ENCODE measurements at regions not wholly inside any gene's neighbourhood (a gene's known extent, or its start where the extent isn't known, plus 50 kb on each side); places are given as distances from the start of the nearest gene placed in this dataset.

DNA sequence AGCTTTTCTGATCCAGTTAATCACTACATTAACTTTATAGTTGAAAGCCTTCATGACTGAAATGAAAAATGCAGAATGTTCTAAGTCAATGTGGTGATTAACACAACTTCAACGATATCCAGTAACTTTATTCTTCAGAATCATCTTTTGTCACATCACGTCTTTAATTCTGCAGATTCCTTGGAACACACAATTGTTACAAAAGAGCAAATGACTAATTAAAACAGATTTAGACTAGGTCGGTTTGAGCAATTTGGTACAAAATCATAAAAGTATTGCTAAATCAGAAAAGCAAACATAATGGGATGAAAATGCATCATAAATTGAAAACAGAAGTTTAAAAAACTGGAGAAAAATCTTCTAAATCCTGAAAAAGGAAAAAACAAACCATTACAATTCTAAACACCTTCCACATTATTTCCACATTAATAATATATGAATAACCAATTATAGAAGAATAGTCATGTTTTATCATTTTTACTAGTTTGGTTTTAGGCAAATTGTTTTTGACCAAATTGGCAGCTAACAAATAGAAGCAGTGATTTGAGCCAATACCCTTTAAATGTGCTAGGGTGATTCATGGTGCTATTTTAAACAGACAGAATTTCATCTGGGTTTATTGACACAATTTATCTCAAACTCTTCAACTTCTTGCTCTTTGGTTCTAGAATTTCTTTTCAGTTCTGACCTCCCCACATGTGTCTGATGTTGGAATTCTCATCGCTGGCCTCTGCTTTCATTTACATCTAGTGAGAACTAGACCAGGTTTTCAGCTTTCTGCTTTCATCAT lies 468.1 kb upstream of the PTBP2 start:
- H3K27me3 ChIP-seq (ENCODE audit: control insufficient read depth, insufficient read depth, low read length) = no peaks in the 10 kb centered on the region
- H3K27ac ChIP-seq (ENCODE audit: low read depth, low read length) = no peak overlapping the region
- H3K4me1 ChIP-seq (ENCODE audit: control insufficient read depth, insufficient read depth, low read length) = no peaks in the 10 kb centered on the region
- H3K4me3 ChIP-seq (ENCODE audit: low read depth, low read length) = no peak overlapping the region
- no peak overlapping the region for H3K9ac ChIP-seq (ENCODE audit: low read depth, low read length)
- H3K36me3 ChIP-seq (ENCODE audit: control insufficient read depth, insufficient read depth, low read length) = no peaks in the 10 kb centered on the region
- no peaks in the 10 kb centered on the region for H3K9me3 ChIP-seq (ENCODE audit: control insufficient read depth, insufficient read depth, low read length)

DNA sequence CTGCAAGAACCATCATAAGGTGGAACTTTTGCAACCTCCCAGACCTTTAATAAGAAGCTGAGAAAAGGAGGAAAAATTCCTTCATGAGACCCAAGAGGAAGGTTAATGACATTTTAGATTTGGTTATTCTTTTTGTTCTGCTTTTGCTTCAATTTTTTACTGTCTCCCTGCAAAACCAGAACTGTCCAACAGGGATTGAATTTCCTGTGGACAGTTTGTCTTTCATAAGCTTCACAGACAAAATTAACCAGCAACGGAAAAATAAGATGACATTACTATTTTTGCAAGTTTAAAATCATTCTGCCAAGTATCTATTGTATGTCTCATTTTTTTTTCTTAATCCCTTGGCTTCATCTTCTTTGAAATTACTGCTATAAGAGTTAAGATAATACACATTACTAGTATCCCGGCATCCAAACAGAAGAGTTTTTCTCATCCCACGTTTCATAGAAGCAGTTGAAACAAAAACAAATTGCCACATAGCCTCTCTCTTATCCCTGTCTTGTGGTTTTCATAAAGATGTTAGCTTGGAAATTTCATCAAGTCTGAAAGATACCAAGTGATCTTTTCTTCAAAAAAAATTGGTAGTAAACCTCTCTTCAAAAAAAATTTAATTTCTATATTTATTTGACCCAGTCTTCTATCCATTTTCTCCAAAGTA lies 465.3 kb upstream of the PTBP2 start:
- Histone ChIP-seq H3K9ac (ENCODE audit: low read depth, low read length) (no peak overlapping the region), H3K27ac (ENCODE audit: low read depth, low read length) (no peak overlapping the region), H3K36me3 (ENCODE audit: control insufficient read depth, insufficient read depth, low read length) (no peaks in the 10 kb centered on the region), H3K4me3 (ENCODE audit: low read depth, low read length) (no peak overlapping the region), H3K9me3 (ENCODE audit: control insufficient read depth, insufficient read depth, low read length) (no peaks in the 10 kb centered on the region), H3K27me3 (ENCODE audit: control insufficient read depth, insufficient read depth, low read length) (no peaks in the 10 kb centered on the region), H3K4me1 (ENCODE audit: control insufficient read depth, insufficient read depth, low read length) (peaks cover 8% of the 10 kb centered on the region; the same call in 1 of the 2 replicates)

DNA sequence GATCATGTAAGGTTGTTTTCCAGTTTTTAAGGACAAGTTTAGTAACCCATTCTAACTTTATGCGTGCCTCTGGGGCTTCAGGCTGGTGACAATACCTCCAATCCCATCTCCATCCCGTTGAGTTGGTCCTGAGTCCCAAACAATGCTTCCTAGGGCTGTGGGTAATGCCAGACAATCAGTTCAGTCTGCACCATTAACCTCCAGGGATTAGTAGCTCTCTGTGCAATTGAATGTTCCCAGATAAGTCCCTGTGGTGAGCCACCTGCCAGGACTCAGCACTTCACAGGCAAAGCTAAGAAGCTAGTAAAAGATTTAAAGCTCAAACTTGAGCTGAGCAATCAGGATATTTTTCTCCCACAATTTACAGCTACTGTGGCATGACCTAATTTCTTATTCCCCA lies 462.2 kb upstream of the PTBP2 start:
- peaks cover 8% of the 10 kb centered on the region; the same call in 1 of the 2 replicates for H3K4me1 ChIP-seq (ENCODE audit: control insufficient read depth, insufficient read depth, low read length)
- no peaks in the 10 kb centered on the region for H3K36me3 ChIP-seq (ENCODE audit: control insufficient read depth, insufficient read depth, low read length)
- peak overlapping the region; percentile 64 for H3K27ac ChIP-seq (ENCODE audit: low read depth, low read length)
- no peak overlapping the region for H3K4me3 ChIP-seq (ENCODE audit: low read depth, low read length)
- H3K9me3 ChIP-seq (ENCODE audit: control insufficient read depth, insufficient read depth, low read length) = no peaks in the 10 kb centered on the region
- no peak overlapping the region for H3K9ac ChIP-seq (ENCODE audit: low read depth, low read length)
- H3K27me3 ChIP-seq (ENCODE audit: control insufficient read depth, insufficient read depth, low read length) = no peaks in the 10 kb centered on the region

DNA sequence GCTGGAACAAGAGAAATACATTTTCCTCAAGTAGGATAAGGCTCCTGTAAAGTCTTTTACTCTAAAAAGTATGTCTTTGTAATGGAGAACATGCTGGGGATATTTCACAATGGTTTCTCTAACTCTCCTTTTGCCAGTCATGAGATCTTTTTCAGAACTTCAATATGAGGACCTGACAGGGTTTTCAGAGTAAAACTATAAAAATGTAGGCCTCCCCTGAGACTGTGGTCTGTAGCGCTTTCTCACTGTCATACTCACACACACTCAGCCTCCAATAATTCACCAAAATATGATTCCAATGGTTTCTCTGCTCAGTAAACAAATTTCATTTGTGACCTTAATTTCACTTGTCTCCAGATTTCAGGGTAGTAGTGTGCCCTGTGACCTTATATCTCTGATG lies 440.1 kb upstream of the PTBP2 start:
- no peak overlapping the region for H3K4me3 ChIP-seq (ENCODE audit: low read depth, low read length)
- no peak overlapping the region for H3K27ac ChIP-seq (ENCODE audit: low read depth, low read length)
- no peaks in the 10 kb centered on the region for H3K36me3 ChIP-seq (ENCODE audit: control insufficient read depth, insufficient read depth, low read length)
- H3K27me3 ChIP-seq (ENCODE audit: control insufficient read depth, insufficient read depth, low read length) = no peaks in the 10 kb centered on the region
- H3K4me1 ChIP-seq (ENCODE audit: control insufficient read depth, insufficient read depth, low read length) = peaks cover 10% of the 10 kb centered on the region
- H3K9ac ChIP-seq (ENCODE audit: low read depth, low read length) = no peak overlapping the region
- 0 out of 2 replicates have a peak, but pooled peaks cover 3% of the 10 kb centered on the region for H3K9me3 ChIP-seq (ENCODE audit: control insufficient read depth, insufficient read depth, low read length)

DNA sequence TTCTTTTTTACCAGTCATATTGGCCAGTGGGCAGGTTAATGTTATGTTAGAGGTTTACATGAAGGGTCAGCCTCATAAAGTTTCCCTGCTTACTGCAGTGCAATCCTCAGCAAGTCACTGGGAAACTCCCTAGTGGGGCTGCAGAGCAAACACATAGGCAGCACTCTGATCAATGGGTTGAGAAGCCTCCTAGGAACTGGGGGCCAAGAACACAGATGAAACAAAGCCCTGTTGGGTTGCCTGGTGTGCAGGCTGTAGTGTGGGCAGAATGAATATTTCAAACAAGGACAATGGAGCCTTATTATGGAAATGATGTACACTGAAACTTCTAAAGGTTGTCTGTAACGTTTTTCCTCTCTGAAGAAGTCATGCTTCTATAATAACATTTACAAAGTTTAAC lies 431.6 kb upstream of the PTBP2 start:
- H3K9ac ChIP-seq (ENCODE audit: low read depth, low read length) = no peak overlapping the region
- peaks cover 8% of the 10 kb centered on the region; the same call in 1 of the 2 replicates for H3K4me1 ChIP-seq (ENCODE audit: control insufficient read depth, insufficient read depth, low read length)
- no peak overlapping the region for H3K4me3 ChIP-seq (ENCODE audit: low read depth, low read length)
- no peaks in the 10 kb centered on the region for H3K36me3 ChIP-seq (ENCODE audit: control insufficient read depth, insufficient read depth, low read length)
- H3K27me3 ChIP-seq (ENCODE audit: control insufficient read depth, insufficient read depth, low read length) = no peaks in the 10 kb centered on the region
- peaks cover 5% of the 10 kb centered on the region; the same call in 1 of the 2 replicates for H3K9me3 ChIP-seq (ENCODE audit: control insufficient read depth, insufficient read depth, low read length)
- H3K27ac ChIP-seq (ENCODE audit: low read depth, low read length) = no peak overlapping the region

DNA sequence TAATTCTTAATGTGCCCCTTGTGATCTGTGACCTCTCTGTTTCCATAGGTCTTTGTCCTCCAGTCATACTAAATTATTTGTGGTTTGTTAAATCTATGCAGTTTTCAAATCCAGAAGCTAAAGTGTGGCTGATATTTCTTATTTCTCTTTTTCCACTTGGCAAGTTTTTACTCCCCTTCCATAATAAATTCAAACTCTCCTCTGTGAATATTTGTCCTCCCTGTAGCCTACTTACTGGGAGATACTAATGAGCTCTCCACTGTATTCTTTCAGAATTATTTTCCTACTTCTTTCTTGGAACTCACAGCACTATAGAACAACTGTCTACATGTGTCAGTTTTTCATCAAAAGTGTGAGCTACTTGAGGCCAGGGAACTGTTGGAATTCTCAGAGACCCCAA lies 430.8 kb upstream of the PTBP2 start:
- Histone ChIP-seq H3K9me3 (ENCODE audit: control insufficient read depth, insufficient read depth, low read length) (peaks cover 3% of the 10 kb centered on the region; the same call in 1 of the 2 replicates), H3K27ac (ENCODE audit: low read depth, low read length) (no peak overlapping the region), H3K9ac (ENCODE audit: low read depth, low read length) (no peak overlapping the region), H3K36me3 (ENCODE audit: control insufficient read depth, insufficient read depth, low read length) (no peaks in the 10 kb centered on the region), H3K4me1 (ENCODE audit: control insufficient read depth, insufficient read depth, low read length) (peaks cover 8% of the 10 kb centered on the region; the same call in 1 of the 2 replicates), H3K27me3 (ENCODE audit: control insufficient read depth, insufficient read depth, low read length) (no peaks in the 10 kb centered on the region), H3K4me3 (ENCODE audit: low read depth, low read length) (no peak overlapping the region)

DNA sequence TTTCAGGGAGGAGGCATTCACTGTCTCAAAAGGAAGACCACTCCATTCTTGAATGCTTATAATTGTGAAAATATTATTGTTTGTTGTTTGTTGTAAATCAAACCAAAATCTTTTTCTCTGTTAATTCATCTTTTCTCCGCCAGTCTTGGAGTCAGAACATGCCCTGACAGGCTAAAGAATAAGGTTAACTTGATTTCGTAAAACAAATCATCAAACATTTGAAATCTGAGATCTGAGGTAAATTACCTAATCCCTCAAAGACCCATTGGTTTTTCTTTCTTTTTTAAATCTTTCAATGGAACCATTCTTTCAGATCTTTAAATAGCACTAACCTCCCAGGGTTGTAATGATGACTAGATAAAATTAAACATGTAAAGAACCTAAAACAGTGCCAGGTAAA lies 430.1 kb upstream of the PTBP2 start:
- H3K36me3 ChIP-seq (ENCODE audit: control insufficient read depth, insufficient read depth, low read length) = no peaks in the 10 kb centered on the region
- peaks cover 3% of the 10 kb centered on the region; the same call in 1 of the 2 replicates for H3K9me3 ChIP-seq (ENCODE audit: control insufficient read depth, insufficient read depth, low read length)
- H3K4me3 ChIP-seq (ENCODE audit: low read depth, low read length) = no peak overlapping the region
- no peak overlapping the region for H3K27ac ChIP-seq (ENCODE audit: low read depth, low read length)
- no peaks in the 10 kb centered on the region for H3K27me3 ChIP-seq (ENCODE audit: control insufficient read depth, insufficient read depth, low read length)
- peaks cover 8% of the 10 kb centered on the region; the same call in 1 of the 2 replicates for H3K4me1 ChIP-seq (ENCODE audit: control insufficient read depth, insufficient read depth, low read length)
- no peak overlapping the region for H3K9ac ChIP-seq (ENCODE audit: low read depth, low read length)

DNA sequence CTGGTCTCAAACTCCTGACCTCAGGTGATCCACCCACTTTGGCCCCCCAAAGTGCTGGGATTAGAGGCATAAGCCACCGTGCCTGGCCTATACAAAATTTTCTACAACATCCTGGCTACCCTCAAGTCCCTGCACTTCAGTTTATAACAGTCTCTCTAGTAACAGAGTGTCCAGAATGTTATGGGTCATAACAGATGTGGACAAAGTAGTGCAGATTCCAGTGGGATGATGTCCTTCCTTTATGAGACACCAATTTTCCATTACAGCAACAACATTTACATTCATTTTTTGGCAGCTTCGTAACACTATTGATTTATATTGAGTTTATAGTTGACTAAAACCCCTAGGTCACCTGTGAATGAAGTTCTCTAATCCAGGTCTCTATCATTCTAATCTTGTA lies 429.4 kb upstream of the PTBP2 start:
- Histone ChIP-seq H3K4me1 (ENCODE audit: control insufficient read depth, insufficient read depth, low read length) (peaks cover 8% of the 10 kb centered on the region; the same call in 1 of the 2 replicates), H3K9ac (ENCODE audit: low read depth, low read length) (no peak overlapping the region), H3K9me3 (ENCODE audit: control insufficient read depth, insufficient read depth, low read length) (no peaks in the 10 kb centered on the region), H3K36me3 (ENCODE audit: control insufficient read depth, insufficient read depth, low read length) (no peaks in the 10 kb centered on the region), H3K4me3 (ENCODE audit: low read depth, low read length) (no peak overlapping the region), H3K27me3 (ENCODE audit: control insufficient read depth, insufficient read depth, low read length) (no peaks in the 10 kb centered on the region), H3K27ac (ENCODE audit: low read depth, low read length) (no peak overlapping the region)

DNA sequence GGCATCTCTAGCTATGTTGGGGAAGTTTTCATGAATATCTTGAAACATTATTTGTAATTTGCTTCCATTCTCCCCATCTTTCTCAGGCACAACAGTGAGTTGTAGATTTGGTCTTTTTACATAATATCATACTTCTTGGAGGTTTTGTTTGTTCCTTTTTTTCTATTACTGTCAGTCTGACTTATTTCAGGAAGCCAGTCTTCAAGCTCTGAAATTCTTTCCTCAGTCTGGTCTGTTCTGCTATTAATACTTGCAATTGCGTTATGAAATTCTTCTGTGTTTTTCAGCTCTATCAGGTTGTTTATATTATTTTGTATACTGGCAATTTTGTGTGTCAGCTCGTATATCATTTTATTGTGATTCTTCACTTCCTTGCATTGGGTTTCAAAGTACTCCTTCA lies 424.6 kb upstream of the PTBP2 start:
- H3K9me3 ChIP-seq (ENCODE audit: control insufficient read depth, insufficient read depth, low read length) = no peaks in the 10 kb centered on the region
- H3K9ac ChIP-seq (ENCODE audit: low read depth, low read length) = no peak overlapping the region
- no peak overlapping the region for H3K27ac ChIP-seq (ENCODE audit: low read depth, low read length)
- no peaks in the 10 kb centered on the region for H3K36me3 ChIP-seq (ENCODE audit: control insufficient read depth, insufficient read depth, low read length)
- H3K4me1 ChIP-seq (ENCODE audit: control insufficient read depth, insufficient read depth, low read length) = no peaks in the 10 kb centered on the region
- no peak overlapping the region for H3K4me3 ChIP-seq (ENCODE audit: low read depth, low read length)
- H3K27me3 ChIP-seq (ENCODE audit: control insufficient read depth, insufficient read depth, low read length) = no peaks in the 10 kb centered on the region

DNA sequence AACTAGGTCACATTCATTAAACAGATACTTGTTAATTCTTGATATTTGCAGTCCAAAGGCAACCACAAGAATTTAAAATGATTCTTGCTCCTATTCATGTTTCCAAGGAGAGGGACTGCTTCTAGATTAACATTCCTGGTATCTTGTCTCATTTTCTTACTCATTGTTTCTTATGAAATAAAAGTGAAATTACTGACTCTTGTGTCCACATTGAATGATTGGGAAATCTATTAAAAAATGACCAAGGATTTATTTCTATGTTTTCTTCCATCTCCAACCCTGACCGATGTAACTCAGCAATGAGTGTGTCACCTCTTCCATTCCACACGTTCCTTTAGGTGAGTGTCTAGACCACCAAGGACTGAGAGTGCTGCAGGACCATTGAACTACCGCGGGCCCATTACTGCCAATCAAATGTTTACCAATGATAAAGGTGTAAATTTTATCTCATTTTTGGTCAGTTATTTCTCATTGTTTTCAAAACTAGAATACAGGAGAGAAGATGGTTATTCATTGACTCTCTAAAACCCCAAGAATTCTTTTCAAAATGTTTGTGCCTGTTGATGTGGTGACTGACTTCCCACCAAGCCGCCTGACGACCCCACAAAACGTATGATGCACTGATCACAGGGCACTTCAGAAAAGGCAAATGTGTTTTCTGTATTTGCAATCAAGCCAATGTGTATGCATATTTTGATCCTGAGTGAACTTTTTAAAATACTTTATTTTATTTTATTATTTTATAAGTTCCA lies 414.6 kb upstream of the PTBP2 start:
- no peaks in the 10 kb centered on the region for H3K9me3 ChIP-seq (ENCODE audit: control insufficient read depth, insufficient read depth, low read length)
- no peaks in the 10 kb centered on the region for H3K4me1 ChIP-seq (ENCODE audit: control insufficient read depth, insufficient read depth, low read length)
- no peak overlapping the region for H3K9ac ChIP-seq (ENCODE audit: low read depth, low read length)
- no peaks in the 10 kb centered on the region for H3K27me3 ChIP-seq (ENCODE audit: control insufficient read depth, insufficient read depth, low read length)
- no peak overlapping the region for H3K27ac ChIP-seq (ENCODE audit: low read depth, low read length)
- H3K36me3 ChIP-seq (ENCODE audit: control insufficient read depth, insufficient read depth, low read length) = no peaks in the 10 kb centered on the region
- no peak overlapping the region for H3K4me3 ChIP-seq (ENCODE audit: low read depth, low read length)

DNA sequence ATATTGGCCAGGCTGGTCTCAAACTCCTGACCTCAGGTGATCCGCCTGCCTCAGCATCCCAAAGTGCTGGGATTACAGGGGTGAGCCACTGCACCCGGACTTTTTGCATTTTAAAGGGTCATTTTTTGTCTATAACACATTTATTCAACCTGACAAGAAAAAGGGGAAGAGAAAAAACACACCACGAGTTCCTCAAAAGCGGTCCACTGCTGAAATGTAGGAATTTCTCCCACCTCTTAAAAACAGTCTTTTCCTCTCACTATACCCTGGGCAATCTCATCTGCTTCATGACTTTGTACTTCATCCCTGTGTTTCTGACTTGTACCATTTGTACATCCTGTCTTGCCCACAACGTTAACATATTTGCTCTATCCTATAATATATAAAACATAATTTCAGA lies 413.3 kb upstream of the PTBP2 start:
- Histone ChIP-seq H3K4me1 (ENCODE audit: control insufficient read depth, insufficient read depth, low read length) (no peaks in the 10 kb centered on the region), H3K4me3 (ENCODE audit: low read depth, low read length) (no peak overlapping the region), H3K9me3 (ENCODE audit: control insufficient read depth, insufficient read depth, low read length) (no peaks in the 10 kb centered on the region), H3K27me3 (ENCODE audit: control insufficient read depth, insufficient read depth, low read length) (no peaks in the 10 kb centered on the region), H3K9ac (ENCODE audit: low read depth, low read length) (no peak overlapping the region), H3K27ac (ENCODE audit: low read depth, low read length) (no peak overlapping the region), H3K36me3 (ENCODE audit: control insufficient read depth, insufficient read depth, low read length) (no peaks in the 10 kb centered on the region)

Data from HUES48 (cell line).